IMR-90 (cell line): ENCODE measurements at regions not wholly inside any gene's neighbourhood (a gene's known extent, or its start where the extent isn't known, plus 50 kb on each side); places are given as distances from the start of the nearest gene placed in this dataset.

Experiments used
- BHLHE40 ChIP-seq: fragments of 150-350 bp; IDR thresholded peaks from 2 replicates; pipeline ENCODE4 v1.6.1; 2016; ENCODE audit warnings: mild to moderate bottlenecking, low read depth, low read length
- CEBPB ChIP-seq: IDR thresholded peaks from 2 replicates; pipeline ENCODE4 v1.6.1; 2012; ENCODE audit warnings: low read depth, low read length, improper control_type of control experiment
- MAFK ChIP-seq: IDR thresholded peaks from 2 replicates; pipeline ENCODE4 v1.6.1; 2012; ENCODE audit warnings: low read depth, low read length, improper control_type of control experiment
- MXI1 ChIP-seq: IDR thresholded peaks from 2 replicates; pipeline ENCODE4 v1.6.1; 2012; ENCODE audit warnings: low read depth, mild to moderate bottlenecking, low read length, moderate library complexity, borderline replicate concordance
- POLR2A ChIP-seq: IDR thresholded peaks from 2 replicates; pipeline ENCODE4 v1.6.1; 2012; ENCODE audit warnings: mild to moderate bottlenecking, low read depth, low read length
- RCOR1 ChIP-seq: IDR thresholded peaks from 2 replicates; pipeline ENCODE4 v1.6.1; 2012; ENCODE audit warnings: mild to moderate bottlenecking, low read length, improper control_type of control experiment; ENCODE audit not compliant: insufficient replicate concordance
- SMC3 ChIP-seq: fragments of 150-350 bp; IDR thresholded peaks from 2 replicates; pipeline ENCODE4 v1.6.1; 2016; ENCODE audit warnings: low read depth, mild to moderate bottlenecking, antibody characterized with exemption, low read length, moderate library complexity
- TF ChIP-seq, protein P1 (sequence below): conservative IDR thresholded peaks from 2 replicates; pipeline ENCODE4 v1.5.1; 2012; ENCODE audit warnings: mild to moderate bottlenecking, low read depth, low read length, improper control_type of control experiment
- TF ChIP-seq, protein P2 (sequence below): fragments of 150-350 bp; IDR thresholded peaks from 2 replicates; pipeline ENCODE4 v1.6.1; 2016; ENCODE audit warnings: low read depth, mild to moderate bottlenecking, low read length, moderate library complexity, borderline replicate concordance

DNA sequence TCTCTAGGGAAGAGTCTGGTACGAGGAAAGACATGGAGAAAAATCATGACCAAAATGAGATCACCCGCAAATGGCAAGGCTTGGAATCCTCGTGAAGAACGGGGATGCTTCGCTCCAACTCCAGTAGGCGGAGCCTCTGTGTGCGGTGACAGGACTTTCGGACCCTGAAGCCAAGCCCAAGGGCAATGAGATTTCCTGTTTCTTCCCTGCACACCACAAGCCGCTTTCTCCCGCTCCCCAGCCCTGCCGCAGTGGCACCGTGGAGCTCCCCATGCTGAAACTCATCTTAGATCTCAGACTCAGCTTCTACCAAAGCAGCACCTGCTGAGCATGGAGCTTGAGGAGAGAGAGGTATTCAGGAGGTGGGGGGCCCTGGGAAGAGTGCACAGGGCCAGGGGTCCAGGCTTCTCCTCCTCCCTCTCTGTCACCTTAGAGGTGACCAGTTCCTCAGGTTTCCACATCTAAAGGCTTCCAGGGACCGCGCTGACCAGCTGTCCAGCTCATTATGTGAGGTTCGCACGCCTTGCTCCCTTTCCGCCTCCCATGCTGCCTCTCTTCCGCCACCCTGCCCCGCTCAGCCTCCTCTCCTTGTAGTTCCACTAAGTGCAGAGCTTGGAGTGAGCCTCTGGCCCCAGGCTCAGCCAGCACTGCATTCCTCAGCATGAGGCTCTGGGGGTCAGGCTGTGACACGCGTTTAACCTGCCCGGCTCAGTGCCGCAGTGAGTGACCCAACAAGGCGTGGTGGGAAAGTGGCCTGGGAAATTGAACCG lies 153.8 kb upstream of the SOX1 start:
- TF ChIP-seq, protein P1, sequence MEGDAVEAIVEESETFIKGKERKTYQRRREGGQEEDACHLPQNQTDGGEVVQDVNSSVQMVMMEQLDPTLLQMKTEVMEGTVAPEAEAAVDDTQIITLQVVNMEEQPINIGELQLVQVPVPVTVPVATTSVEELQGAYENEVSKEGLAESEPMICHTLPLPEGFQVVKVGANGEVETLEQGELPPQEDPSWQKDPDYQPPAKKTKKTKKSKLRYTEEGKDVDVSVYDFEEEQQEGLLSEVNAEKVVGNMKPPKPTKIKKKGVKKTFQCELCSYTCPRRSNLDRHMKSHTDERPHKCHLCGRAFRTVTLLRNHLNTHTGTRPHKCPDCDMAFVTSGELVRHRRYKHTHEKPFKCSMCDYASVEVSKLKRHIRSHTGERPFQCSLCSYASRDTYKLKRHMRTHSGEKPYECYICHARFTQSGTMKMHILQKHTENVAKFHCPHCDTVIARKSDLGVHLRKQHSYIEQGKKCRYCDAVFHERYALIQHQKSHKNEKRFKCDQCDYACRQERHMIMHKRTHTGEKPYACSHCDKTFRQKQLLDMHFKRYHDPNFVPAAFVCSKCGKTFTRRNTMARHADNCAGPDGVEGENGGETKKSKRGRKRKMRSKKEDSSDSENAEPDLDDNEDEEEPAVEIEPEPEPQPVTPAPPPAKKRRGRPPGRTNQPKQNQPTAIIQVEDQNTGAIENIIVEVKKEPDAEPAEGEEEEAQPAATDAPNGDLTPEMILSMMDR: no peak
- TF ChIP-seq POLR2A (no peak), MAFK (no peak), CEBPB (no peak), BHLHE40 (no peak), MXI1 (no peak), RCOR1 (no peak), SMC3 (no peak)
- TF ChIP-seq, protein P2, sequence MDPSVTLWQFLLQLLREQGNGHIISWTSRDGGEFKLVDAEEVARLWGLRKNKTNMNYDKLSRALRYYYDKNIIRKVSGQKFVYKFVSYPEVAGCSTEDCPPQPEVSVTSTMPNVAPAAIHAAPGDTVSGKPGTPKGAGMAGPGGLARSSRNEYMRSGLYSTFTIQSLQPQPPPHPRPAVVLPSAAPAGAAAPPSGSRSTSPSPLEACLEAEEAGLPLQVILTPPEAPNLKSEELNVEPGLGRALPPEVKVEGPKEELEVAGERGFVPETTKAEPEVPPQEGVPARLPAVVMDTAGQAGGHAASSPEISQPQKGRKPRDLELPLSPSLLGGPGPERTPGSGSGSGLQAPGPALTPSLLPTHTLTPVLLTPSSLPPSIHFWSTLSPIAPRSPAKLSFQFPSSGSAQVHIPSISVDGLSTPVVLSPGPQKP: no peak
